SK-N-SH treated with all-trans-retinoic acid at 6 μM for 48 hours (cell line): ENCODE measurements at regions not wholly inside any gene's neighbourhood (a gene's known extent, or its start where the extent isn't known, plus 50 kb on each side); places are given as distances from the start of the nearest gene placed in this dataset.

Source experiments
- ARNTL ChIP-seq: fragments of 450-650 bp; formaldehyde crosslinking; IDR thresholded peaks from 2 replicates; pipeline ENCODE4 v1.5.0; 2020; ENCODE audit warnings: low read depth, mild to moderate bottlenecking, moderate library complexity, borderline replicate concordance
- BACH2 ChIP-seq: fragments of 250-450 bp; sonication (Bioruptor Pico); IDR thresholded peaks from 2 replicates; pipeline ENCODE4 v1.9.0; 2021; ENCODE audit warnings: mild to moderate bottlenecking, borderline replicate concordance
- ESRRG ChIP-seq: fragments of 250-450 bp; sonication (Bioruptor Pico); IDR thresholded peaks from 2 replicates; pipeline ENCODE4 v1.6.1; 2021; ENCODE audit warnings: mild to moderate bottlenecking
- ISL1 ChIP-seq: fragments of 250-450 bp; sonication (Bioruptor Pico); IDR thresholded peaks from 2 replicates; pipeline ENCODE4 v2.1.2; 2022; ENCODE audit warnings: mild to moderate bottlenecking, moderate library complexity
- RARB ChIP-seq: fragments of 250-450 bp; sonication (Bioruptor Pico); IDR thresholded peaks from 2 replicates; pipeline ENCODE4 v1.8.0; 2021; ENCODE audit warnings: mild to moderate bottlenecking, moderate library complexity
- SNAI2 ChIP-seq: fragments of 250-450 bp; sonication (Bioruptor Pico); IDR thresholded peaks from 2 replicates; pipeline ENCODE4 v1.5.0; 2020; ENCODE audit warnings: mild to moderate bottlenecking, moderate library complexity
- TCF4 ChIP-seq: fragments of 250-450 bp; sonication (Bioruptor Pico); IDR thresholded peaks from 2 replicates; pipeline ENCODE4 v1.8.0; 2021; ENCODE audit warnings: mild to moderate bottlenecking, moderate library complexity, borderline replicate concordance
- ZC3H10 ChIP-seq: fragments of 250-450 bp; sonication (Bioruptor Pico); IDR thresholded peaks from 2 replicates; pipeline ENCODE4 v1.5.1; 2021; ENCODE audit warnings: mild to moderate bottlenecking, moderate library complexity
- ZFP3 ChIP-seq: fragments of 250-450 bp; sonication (Bioruptor Pico); IDR thresholded peaks from 2 replicates; pipeline ENCODE4 v1.5.0; 2020; ENCODE audit warnings: mild to moderate bottlenecking, moderate library complexity
- ZNF565 ChIP-seq: fragments of 450-650 bp; formaldehyde crosslinking; conservative IDR thresholded peaks from 2 replicates; pipeline ENCODE4 v1.5.0; 2020; ENCODE audit warnings: low read depth, mild to moderate bottlenecking, moderate library complexity
- ZNF70 ChIP-seq: fragments of 450-650 bp; formaldehyde crosslinking; IDR thresholded peaks from 2 replicates; pipeline ENCODE4 v1.5.0; 2020; ENCODE audit warnings: mild to moderate bottlenecking, moderate library complexity
- ZNF8 ChIP-seq: fragments of 450-650 bp; formaldehyde crosslinking; IDR thresholded peaks from 2 replicates; pipeline ENCODE4 v1.5.0; 2020; ENCODE audit warnings: mild to moderate bottlenecking, moderate library complexity
- TF ChIP-seq, protein P1 (sequence below): fragments of 250-450 bp; sonication (Bioruptor Pico); IDR thresholded peaks from 2 replicates; pipeline ENCODE4 v1.5.1; 2020; ENCODE audit warnings: low read depth, mild to moderate bottlenecking, moderate library complexity
- TF ChIP-seq, protein P2 (sequence below): fragments of 250-450 bp; sonication (Bioruptor Pico); IDR thresholded peaks from 2 replicates; pipeline ENCODE4 v1.8.0; 2020; ENCODE audit warnings: mild to moderate bottlenecking, moderate library complexity, borderline replicate concordance

DNA sequence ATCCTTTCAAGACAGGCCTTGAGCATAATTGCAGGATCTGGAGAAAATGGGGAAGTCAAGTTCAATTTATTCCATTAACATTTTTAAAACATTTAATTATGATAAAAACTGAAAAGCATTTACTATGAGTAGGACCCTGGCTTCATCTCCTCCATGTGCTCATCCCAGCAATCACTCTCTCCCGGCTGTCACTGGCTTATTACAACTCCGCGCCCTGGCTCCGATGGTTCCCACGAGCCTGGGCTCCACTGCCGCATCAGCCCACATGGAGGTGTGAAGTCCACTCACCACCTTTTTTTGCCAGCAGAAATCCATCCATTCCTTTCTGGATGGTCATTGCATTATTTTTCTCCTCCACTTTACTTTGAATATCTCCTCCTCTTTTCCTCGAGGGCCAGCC lies 194.4 kb downstream of the EMP1 start:
- TF ChIP-seq RARB (CRISPR knock-in tag) (no peak), ARNTL (no peak), ZNF8 (CRISPR knock-in tag) (no peak), ZNF565 (no peak), ESRRG (no peak), ZFP3 (CRISPR knock-in tag) (no peak; the same call in 1 of the 2 replicates), SNAI2 (no peak), ZC3H10 (CRISPR knock-in tag) (no peak), TCF4 (CRISPR knock-in tag) (no peak), ISL1 (peak; percentile 85), BACH2 (no peak), ZNF70 (CRISPR knock-in tag) (no peak)
- TF ChIP-seq, protein P1, sequence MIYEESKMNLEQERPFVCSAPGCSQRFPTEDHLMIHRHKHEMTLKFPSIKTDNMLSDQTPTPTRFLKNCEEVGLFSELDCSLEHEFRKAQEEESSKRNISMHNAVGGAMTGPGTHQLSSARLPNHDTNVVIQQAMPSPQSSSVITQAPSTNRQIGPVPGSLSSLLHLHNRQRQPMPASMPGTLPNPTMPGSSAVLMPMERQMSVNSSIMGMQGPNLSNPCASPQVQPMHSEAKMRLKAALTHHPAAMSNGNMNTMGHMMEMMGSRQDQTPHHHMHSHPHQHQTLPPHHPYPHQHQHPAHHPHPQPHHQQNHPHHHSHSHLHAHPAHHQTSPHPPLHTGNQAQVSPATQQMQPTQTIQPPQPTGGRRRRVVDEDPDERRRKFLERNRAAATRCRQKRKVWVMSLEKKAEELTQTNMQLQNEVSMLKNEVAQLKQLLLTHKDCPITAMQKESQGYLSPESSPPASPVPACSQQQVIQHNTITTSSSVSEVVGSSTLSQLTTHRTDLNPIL (CRISPR knock-in tag) = no peak
- TF ChIP-seq, protein P2, sequence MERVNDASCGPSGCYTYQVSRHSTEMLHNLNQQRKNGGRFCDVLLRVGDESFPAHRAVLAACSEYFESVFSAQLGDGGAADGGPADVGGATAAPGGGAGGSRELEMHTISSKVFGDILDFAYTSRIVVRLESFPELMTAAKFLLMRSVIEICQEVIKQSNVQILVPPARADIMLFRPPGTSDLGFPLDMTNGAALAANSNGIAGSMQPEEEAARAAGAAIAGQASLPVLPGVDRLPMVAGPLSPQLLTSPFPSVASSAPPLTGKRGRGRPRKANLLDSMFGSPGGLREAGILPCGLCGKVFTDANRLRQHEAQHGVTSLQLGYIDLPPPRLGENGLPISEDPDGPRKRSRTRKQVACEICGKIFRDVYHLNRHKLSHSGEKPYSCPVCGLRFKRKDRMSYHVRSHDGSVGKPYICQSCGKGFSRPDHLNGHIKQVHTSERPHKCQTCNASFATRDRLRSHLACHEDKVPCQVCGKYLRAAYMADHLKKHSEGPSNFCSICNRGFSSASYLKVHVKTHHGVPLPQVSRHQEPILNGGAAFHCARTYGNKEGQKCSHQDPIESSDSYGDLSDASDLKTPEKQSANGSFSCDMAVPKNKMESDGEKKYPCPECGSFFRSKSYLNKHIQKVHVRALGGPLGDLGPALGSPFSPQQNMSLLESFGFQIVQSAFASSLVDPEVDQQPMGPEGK = no peak
